Astrocyte of the hippocampus (primary cell): ENCODE measurements at regions not wholly inside any gene's neighbourhood (a gene's known extent, or its start where the extent isn't known, plus 50 kb on each side); places are given as distances from the start of the nearest gene placed in this dataset.
"Not testable (repeated sequence)": the region's sequence is repeated elsewhere in the genome, so short reads cannot be mapped to it uniquely, and the experiment has no call there.

ENCODE experiments used
- DNase-seq: peaks from one replicate; pipeline ENCODE4 v3.0.0; 2011; ENCODE audit warnings: low read depth, low spot score

GRCh38 chr14:48725051-48725734, 861.0 kb downstream of the RPS29 start:
- peak; percentile 81 for DNase-seq

GRCh38 chr14:48723841-48724495, 862.2 kb downstream of the RPS29 start:
- peak; percentile 47 for DNase-seq

- DNase-seq: no peak
Observed at GRCh38 chr14:48714366-48714765, 871.8 kb downstream of the RPS29 start.

- no peak for DNase-seq
Observed at GRCh38 chr14:48710133-48710532, 876.0 kb downstream of the RPS29 start.

- no peak for DNase-seq
Observed at GRCh38 chr14:48709277-48709785, 876.8 kb downstream of the RPS29 start.

GRCh38 chr14:48704639-48705038, 881.5 kb downstream of the RPS29 start:
- no peak for DNase-seq

- DNase-seq: peak; percentile 52
Observed at GRCh38 chr14:48703728-48704467, 882.3 kb downstream of the RPS29 start.

- not testable (repeated sequence) for DNase-seq
Observed at GRCh38 chr14:48697362-48697761, 888.8 kb downstream of the RPS29 start.

- peak; percentile 14 for DNase-seq
Observed at GRCh38 chr14:48693793-48694192, 892.4 kb downstream of the RPS29 start.

- DNase-seq: no peak
Observed at GRCh38 chr14:48690349-48690748, 895.8 kb downstream of the RPS29 start.

GRCh38 chr14:48686650-48687049, 899.5 kb downstream of the RPS29 start:
- DNase-seq: no peak

- DNase-seq: no peak
Observed at GRCh38 chr14:48672506-48672905, 913.7 kb downstream of the RPS29 start.

- no peak for DNase-seq
Observed at GRCh38 chr14:48670939-48671338, 915.2 kb downstream of the RPS29 start.

- DNase-seq: no peak
Observed at GRCh38 chr14:48665077-48665784, 920.9 kb downstream of the RPS29 start.

GRCh38 chr14:48643241-48643640, 942.9 kb downstream of the RPS29 start:
- DNase-seq: no peak

- DNase-seq: no peak
Observed at GRCh38 chr14:48628870-48629269, 953.5 kb upstream of the MDGA2 start.

- DNase-seq: no peak
Observed at GRCh38 chr14:48622980-48623379, 947.6 kb upstream of the MDGA2 start.

- no peak for DNase-seq
Observed at GRCh38 chr14:48618057-48618456, 942.7 kb upstream of the MDGA2 start.

- DNase-seq: peak; percentile 3
Observed at GRCh38 chr14:48616931-48617330, 941.5 kb upstream of the MDGA2 start.

- no peak for DNase-seq
Observed at GRCh38 chr14:48615618-48616017, 940.2 kb upstream of the MDGA2 start.

- peak; percentile 19 for DNase-seq
Observed at GRCh38 chr14:48614003-48614402, 938.6 kb upstream of the MDGA2 start.

GRCh38 chr14:48606960-48607359, 931.6 kb upstream of the MDGA2 start:
- not testable (repeated sequence) for DNase-seq
